Activated CD8-positive, alpha-beta T cell treated with anti-CD3 and anti-CD28 coated beads for 36 hours (primary cell): ENCODE measurements at regions not wholly inside any gene's neighbourhood (a gene's known extent, or its start where the extent isn't known, plus 50 kb on each side); places are given as distances from the start of the nearest gene placed in this dataset.

ENCODE experiments used
- ATAC-seq: fragments of 200-7000 bp; cut with Tn5 transposase; one replicate; pipeline ENCODE4 v1.10.0; 2021; ENCODE audit warnings: mild to moderate bottlenecking, moderate library complexity
- CTCF ChIA-PET: fragments of 350-600 bp; sonication (Branson Sonifier 250); formaldehyde crosslinking; loops from one replicate; lab custom pipeline; 2021; ENCODE audit warnings: antibody characterized with exemption; lab: Charles Lee
- POLR2A ChIA-PET: fragments of 350-600 bp; sonication (Branson Sonifier 250); formaldehyde crosslinking; loops from one replicate; lab custom pipeline; 2021; ENCODE audit warnings: antibody characterized with exemption; lab: Charles Lee
- DNase-seq: peaks from one replicate; pipeline ENCODE4 v3.0.0-alpha.2; 2020
- H3K27ac Mint-ChIP-seq: one replicate; pipeline ENCODE4 v1.8.0; 2021; ENCODE audit warnings: mild to moderate bottlenecking, mixed read lengths
- H3K27me3 Mint-ChIP-seq: one replicate; pipeline ENCODE4 v1.8.0; 2021; ENCODE audit warnings: mixed read lengths
- H3K36me3 Mint-ChIP-seq: one replicate; pipeline ENCODE4 v1.8.0; 2021; ENCODE audit warnings: low read depth, mixed read lengths
- H3K4me1 Mint-ChIP-seq: one replicate; pipeline ENCODE4 v1.8.0; 2021; ENCODE audit warnings: low read depth, mixed read lengths
- H3K4me3 Mint-ChIP-seq: one replicate; pipeline ENCODE4 v1.8.0; 2021; ENCODE audit warnings: mild to moderate bottlenecking, moderate library complexity, mixed read lengths
- H3K9me3 Mint-ChIP-seq: one replicate; pipeline ENCODE4 v1.8.0; 2021; ENCODE audit warnings: mixed read lengths
- CTCF ChIP-seq: fragments of 200-600 bp; IDR thresholded peaks from one replicate; pipeline ENCODE4 v1.8.0; 2022; ENCODE audit warnings: antibody characterized with exemption, mild to moderate bottlenecking
- intact Hi-C: fragments of 100-400 bp; cut with micrococcal nuclease; formaldehyde crosslinking; loops from one replicate; pipeline ENCODE4 v1.10.0; 2022

- intact Hi-C loops, result no loop called here
- ChIA-PET POLR2A (no interaction called here), CTCF (no interaction called here)
- DNase-seq (no peak), ATAC-seq (no peak)
- Mint-ChIP-seq H3K9me3 (peaks cover 7% of the 10 kb centered on the region), H3K27me3 (no peaks in the 10 kb centered on the region), H3K4me3 (no peak overlapping the region), H3K4me1 (no peaks in the 10 kb centered on the region), H3K27ac (no peak overlapping the region), H3K36me3 (no peaks in the 10 kb centered on the region)
- no peak for TF ChIP-seq CTCF
Observed at GRCh38 chr4:124953061-124953460, 240.5 kb upstream of the ANKRD50 start.

GRCh38 chr4:124952601-124953000, 240.1 kb upstream of the ANKRD50 start:
- intact Hi-C loops, result no loop called here
- Mint-ChIP-seq H3K4me1 (no peaks in the 10 kb centered on the region), H3K9me3 (peaks cover 7% of the 10 kb centered on the region), H3K27ac (no peak overlapping the region), H3K4me3 (no peak overlapping the region), H3K27me3 (no peaks in the 10 kb centered on the region), H3K36me3 (no peaks in the 10 kb centered on the region)
- no peak for DNase-seq
- no peak for TF ChIP-seq CTCF
- ChIA-PET POLR2A (no interaction called here), CTCF (no interaction called here)
- ATAC-seq, result no peak

- no peak for ATAC-seq
- no peak overlapping the region for H3K27ac Mint-ChIP-seq
Observed at GRCh38 chr4:124948976-124949597, 236.6 kb upstream of the ANKRD50 start.

GRCh38 chr4:124947622-124948265, 235.2 kb upstream of the ANKRD50 start:
- POLR2A ChIA-PET, result no interaction called here

More at GRCh38 chr4:124948976-124949597, 236.6 kb upstream of the ANKRD50 start:
- Mint-ChIP-seq H3K9me3 (peaks cover 9% of the 10 kb centered on the region), H3K4me1 (no peaks in the 10 kb centered on the region), H3K4me3 (no peak overlapping the region), H3K36me3 (no peaks in the 10 kb centered on the region), H3K27me3 (no peaks in the 10 kb centered on the region)
- ChIA-PET CTCF (no interaction called here), POLR2A (no interaction called here)
- intact Hi-C loops, result no loop called here
- no peak for TF ChIP-seq CTCF
- no peak for DNase-seq

More at GRCh38 chr4:124947622-124948265, 235.2 kb upstream of the ANKRD50 start:
- Mint-ChIP-seq H3K9me3 (peaks cover 13% of the 10 kb centered on the region), H3K36me3 (no peaks in the 10 kb centered on the region), H3K27ac (no peak overlapping the region), H3K27me3 (no peaks in the 10 kb centered on the region), H3K4me3 (no peak overlapping the region), H3K4me1 (no peaks in the 10 kb centered on the region)
- ATAC-seq, result no peak
- intact Hi-C loops, result no loop called here
- CTCF ChIA-PET, result no interaction called here
- TF ChIP-seq CTCF, result no peak
- no peak for DNase-seq
